SK-N-DZ (cell line): ENCODE measurements at regions not wholly inside any gene's neighbourhood (a gene's known extent, or its start where the extent isn't known, plus 50 kb on each side); places are given as distances from the start of the nearest gene placed in this dataset.

Experiments used
- DNase-seq: peaks from one replicate; pipeline ENCODE4 v3.0.0-alpha.2; 2015; ENCODE audit warnings: low spot score

DNA sequence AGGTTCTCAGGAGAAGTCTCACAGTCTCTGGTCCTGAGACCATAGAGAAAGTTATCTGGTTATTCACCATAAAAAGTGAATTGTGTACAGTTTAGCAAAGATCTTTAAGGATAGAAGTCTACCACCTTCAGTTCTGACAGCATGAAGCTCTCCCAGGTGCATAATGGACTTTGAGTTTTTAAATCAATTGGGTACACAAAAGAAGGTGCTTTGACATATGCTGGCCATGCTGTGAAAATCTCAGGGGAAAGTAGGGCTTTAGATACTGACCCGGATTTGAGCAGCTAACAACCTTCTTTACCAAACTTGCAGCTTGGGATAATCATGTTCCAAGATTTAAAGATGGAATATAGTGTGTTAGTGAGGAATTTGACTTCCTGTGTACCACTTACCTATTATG lies 264.2 kb downstream of the ZSWIM6 start:
- DNase-seq: no peak

DNA sequence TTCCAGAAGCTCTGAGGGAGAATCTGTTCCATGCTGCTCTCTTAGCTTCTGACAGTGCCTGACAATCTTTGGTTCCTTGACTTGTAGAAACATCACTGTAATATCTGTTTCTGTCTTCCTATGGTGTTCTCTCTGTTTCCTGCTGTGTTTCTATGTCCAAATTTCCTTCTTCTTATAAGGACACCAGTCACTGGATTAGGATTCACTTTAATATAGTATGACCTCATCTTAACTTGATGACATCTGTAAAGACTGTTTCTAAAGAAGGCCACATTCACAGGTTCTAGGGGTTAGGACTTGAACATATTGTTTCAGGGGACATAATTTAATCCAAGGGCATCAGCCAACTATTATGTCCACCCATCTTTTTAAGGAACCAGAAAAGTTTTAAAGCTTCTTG lies 265.6 kb downstream of the ZSWIM6 start:
- no peak for DNase-seq

DNA sequence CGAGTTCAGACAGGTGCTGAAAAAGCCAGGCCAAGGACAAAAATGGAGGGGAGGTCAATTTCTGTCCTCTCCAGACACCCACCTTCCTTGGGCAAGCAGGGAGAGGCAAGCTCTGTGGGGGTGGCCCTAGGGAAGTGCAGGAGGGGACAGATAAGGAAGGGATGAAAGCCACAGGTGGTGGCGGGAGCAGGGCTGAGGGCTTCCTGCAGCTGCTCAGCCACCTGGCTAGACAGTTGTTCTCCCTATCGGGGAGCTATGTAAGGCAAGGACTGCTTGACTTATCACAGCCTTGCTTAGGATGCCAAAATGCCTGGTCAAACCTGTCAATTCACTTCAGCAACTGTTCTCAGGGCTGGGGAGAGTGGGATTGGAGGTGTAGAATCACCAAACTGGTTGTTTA lies 266.1 kb downstream of the ZSWIM6 start:
- DNase-seq: no peak

DNA sequence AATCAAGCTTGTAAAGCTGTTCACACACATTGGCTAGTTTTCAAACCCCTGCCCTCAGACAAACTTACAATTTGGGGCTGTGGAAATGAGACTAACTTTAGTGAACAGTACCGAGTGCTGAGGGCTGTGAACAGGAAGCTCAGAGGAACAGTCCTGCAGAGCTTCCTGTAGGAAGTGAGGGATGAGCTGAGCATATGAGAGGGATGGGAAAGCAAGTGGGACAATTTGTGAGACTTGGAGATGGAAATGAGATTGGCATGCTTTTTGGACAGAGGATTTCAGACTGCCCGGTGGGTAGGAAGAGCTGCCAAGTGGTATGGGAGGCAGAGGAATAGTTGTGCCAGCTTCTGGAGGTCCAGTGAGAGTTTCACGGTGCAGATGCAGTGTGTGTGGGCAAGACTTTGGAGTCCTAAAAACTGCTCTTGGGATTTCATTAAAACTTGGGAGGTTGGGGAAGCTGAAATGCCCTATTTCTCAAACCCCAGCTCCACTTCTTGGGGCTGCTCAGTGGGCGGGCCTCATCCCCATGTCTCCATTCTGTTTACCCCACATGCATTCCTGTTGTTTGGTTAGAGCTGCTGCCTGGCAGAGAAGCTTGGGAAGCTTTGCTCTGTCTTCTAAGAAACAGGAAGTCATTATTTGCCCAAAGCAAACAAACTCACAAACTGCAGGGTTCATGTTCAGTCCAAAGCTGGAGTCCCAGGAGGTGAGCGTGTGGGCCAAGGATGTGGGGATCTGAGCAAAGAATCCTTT lies 267.5 kb downstream of the ZSWIM6 start:
- no peak for DNase-seq

DNA sequence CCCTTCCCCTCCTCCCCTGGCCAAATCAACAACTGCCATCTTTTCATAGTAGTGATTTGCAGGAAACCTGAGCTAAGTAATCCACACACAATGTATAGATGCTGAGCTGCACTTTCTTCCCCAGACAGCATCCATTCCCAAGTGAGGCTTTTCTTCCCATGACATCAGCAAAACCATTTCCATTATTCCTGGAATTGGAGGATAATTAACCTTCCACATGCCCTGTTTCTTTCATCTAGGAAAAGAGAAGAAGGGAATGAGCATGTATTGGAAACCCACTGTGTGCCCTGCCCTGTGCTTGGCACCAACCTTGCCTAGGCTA lies 268.0 kb downstream of the ZSWIM6 start:
- no peak for DNase-seq

DNA sequence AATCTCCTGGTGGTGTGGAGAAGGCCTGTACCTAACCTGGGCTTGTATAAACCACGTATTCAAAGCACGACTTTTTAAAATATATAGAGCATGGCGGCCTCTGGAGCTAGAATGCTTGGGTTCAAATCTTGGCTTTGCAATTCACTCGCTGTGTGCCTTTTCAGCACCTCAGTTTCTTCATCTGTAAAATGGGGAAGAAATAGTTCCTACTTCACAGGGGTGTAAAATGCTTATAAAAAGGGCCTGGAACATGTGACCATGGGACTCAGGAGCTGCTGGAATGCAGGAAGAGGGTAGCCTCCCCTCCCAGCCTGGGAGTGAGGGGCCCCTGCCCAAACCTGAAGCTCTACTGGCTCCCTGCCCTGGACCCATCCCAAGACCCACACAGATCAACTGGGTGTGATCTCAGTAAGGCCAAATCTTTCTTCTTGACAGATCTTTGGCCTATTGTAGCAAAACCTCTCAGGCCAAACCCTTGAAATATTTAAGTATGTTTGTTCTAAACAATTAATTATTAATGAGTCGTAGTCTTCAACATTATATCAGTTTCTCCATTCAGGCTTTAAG lies 269.0 kb downstream of the ZSWIM6 start:
- no peak for DNase-seq

DNA sequence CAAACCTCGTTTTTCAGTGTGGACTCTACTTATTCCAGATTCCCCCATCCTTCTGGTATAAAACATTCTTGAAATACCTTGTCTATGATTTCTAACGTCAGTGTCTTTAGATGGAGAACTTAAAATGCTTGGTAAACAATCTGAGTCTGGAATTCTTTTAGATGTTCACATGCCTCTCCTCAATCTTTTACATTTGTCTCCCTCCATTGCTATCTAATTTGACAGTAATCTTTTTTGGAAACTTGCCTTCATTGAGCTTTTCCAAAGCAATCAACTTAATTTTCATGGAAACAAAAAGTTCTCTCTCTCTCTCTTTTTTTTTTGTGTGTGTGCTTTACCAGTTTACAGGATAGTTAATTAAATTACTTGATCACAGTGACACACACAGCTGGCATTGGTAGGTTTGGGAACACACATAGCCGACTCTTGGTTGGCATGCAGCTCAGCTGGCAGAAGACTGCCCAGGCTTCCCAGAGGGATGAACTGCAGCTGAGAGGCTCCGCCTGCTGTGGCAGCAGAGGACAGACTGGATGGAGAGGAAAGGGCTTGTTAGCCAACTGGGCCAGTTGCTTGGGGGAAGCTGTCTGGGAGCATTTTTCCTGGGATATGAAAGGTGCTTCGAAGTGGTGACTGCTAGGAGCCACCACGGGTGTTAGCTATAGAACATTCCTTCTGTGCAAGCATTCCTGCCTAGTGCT lies 271.3 kb downstream of the ZSWIM6 start:
- peak; percentile 23 for DNase-seq

DNA sequence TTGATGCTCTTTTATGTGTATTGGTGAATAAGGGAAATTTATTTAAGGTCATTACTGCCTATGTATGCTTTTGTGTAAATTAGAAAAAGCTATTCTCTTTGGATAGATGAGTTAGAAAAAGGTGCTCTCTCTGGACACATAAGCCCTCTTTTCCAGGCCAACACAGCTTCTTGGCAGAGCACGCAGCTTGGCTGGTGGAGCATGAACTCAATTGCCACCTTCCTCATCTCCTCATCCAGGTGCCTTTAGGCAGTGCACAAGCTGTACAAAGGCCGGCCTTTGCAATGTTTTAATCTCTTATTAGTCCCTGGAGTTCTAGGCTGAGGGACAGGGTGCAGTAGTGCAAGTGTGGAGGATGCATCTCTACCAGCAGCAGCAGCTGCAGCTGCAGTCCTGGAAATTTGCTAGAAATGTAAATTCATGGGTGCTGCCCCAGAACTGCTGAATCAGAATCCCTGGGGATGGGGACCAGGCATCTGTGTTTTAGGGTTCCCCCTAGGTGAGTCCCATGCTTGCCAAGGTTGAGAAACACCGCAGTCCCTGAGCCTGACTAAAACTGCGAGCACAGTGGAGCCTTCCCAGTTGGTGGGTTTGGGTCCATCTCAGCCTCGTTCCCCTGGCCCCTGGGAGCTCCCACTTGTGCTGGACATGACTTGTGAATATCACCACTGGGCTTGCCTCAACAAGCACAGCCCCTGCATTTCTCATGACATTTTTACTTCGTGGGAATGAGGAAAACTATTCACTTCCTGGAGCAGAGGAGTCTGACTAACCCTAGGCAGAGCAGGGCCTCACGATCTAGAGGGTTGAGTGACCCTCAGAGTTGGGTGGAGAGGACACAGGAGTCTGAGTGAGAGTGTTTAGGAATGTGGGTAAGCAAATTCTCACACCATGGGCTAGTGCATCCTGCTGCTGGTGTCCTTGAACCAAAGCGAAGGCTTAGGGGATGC lies 272.3 kb downstream of the ZSWIM6 start:
- no peak for DNase-seq

DNA sequence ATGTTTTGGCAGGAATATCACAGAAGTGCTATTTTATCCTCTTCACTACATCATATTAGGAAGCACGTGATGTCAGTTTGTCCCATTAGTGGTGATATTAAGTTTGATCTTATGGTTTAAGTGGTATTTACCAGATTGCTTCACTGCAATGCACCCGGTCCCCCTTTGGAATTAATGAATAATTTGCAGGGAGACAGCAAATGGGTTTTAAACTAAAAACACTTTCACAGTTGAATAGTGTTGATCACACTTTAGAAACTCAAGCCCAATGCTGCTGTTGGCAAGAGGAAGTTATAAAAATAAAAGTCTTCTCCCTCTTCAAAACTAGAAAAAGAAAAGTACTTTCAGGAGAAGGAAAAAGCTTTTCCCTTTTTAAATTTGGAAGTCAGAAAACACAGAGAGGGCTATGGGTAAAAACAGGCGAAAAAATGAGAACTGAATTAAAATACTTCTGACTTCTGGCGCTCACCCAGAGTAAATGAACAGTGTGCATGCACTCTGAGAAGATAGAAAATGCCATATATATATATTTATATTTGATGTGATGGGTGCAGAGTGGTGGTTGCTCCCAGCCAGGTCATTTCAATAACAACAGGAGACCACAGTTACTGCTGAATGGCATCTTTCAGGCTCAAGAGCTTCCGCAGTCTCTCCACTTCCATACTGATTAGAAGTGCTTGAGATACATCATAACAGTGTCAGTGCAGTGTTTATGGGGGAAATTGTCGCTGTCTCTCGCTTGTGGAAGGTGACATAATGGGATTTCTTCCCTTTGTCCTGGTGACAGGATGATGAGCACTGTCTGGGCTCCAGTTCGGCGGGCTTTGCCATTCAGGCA lies 278.0 kb downstream of the ZSWIM6 start:
- no peak for DNase-seq

DNA sequence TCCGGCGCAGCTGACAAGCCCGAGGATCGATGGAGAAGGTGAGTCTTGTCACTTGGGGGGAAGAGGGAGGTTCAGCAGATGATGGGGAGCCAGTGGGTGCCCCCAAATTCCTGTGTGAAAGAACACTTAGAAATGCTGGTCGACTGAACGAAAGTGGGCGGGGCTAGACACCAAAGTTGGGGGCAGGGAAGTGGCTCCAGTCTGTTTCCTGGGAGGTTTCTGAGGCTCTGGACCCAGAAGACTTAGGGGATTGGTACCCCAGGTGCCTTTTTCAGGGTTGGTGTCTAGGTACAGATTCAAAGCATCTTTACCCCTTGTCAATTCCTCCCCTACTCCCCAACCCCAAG lies 278.6 kb downstream of the ZSWIM6 start:
- DNase-seq: no peak

DNA sequence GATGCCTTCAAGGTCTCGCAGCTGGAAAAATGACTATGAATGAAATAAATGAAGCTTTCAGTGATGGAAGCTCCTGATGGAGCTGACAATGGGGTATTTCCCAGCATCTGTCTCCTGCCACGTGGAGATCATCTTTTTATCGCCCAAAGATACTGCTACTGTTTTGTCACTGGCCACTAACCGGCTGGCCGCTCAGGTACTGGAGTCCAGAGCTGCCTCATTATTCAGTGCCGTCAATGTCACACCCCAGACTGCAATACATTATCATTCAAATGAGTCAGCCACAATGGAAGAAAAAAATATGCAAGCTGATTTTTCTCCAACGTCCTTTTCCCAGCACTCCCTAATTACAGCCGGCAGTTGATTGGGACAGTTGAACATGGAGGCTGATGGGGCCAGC lies 280.4 kb downstream of the ZSWIM6 start:
- no peak for DNase-seq

DNA sequence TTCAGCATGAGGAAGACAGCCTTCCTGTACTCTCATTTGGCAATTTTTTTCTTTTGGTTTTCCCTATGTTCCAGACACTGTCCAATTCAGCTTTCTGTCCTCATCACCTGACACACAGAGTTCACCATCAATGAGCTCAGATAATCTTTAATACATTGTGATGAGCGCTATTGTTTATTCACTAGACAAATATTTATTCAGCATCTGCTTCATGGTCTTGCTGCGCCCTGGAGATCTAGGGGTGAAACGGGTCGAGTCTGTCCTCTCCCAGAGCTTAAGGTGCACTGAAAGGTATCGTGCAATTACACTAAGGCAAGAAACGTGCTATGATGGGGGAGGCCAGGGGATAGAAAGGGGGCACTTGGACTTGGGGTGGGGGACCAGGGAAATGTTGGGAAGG lies 281.6 kb downstream of the ZSWIM6 start:
- DNase-seq: no peak

DNA sequence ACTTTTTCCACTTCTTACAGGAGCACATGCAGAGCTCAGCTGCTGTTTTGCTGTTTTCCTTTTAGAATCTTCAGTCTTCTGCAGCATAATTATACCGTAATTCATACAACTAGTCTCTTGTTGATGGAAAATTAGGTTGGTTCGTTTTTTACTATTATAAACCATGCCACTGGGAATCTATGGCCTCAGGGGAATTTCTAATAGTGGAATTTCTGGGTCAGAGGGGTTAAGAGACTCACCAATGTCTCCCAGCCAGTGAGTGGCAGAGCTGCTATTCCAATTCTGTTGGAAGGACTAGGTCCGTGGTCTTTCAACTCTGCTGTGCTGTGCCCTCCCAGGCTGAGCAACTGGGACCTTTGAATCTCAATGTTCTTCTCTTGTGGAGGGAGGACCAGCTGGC lies 282.5 kb downstream of the ZSWIM6 start:
- DNase-seq: no peak

DNA sequence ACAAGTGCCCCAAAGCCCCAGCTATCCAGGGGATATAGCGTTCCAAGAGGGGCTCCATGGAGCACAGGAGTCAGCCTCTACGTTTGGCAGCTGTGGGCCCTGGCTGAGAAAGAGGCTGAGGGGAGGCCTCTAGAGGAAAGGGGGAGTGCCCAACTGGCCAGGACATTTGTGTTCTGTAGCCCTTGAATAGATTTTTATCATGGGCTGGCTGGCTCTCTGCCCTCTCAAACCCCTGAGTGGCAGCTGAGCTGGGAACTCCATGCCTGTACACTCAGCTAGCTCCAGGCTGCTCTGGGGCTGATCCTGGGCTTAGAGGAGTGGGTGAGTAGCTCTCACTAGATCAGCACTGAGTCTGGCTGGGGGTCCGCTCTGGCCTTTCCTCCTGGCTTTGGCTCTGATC lies 285.0 kb downstream of the ZSWIM6 start:
- DNase-seq: no peak

DNA sequence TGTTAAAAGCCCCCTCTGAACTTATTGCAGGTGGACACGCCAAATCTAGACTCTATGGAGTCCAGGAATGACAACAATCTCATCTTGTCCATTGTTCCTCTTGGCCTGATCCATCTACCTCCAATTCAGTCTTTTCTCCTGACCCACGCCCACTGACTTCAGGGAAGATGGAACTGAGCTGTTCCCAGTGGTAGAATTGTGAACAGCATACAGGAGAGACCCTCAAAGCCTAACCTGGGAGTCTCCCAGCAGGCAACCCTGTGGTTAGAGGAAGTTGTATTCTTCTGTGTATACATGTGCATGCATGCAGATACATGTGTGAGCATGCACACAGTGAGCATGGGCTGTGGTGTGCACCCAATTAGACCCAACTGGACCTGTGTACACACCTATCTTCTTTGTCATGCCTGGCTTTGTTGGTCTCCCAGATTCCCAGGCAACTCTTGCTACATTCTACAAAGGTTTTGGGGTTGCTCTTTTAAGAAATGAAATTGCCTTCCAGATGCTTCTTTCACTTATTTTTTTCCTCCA lies 286.0 kb downstream of the ZSWIM6 start:
- no peak for DNase-seq

DNA sequence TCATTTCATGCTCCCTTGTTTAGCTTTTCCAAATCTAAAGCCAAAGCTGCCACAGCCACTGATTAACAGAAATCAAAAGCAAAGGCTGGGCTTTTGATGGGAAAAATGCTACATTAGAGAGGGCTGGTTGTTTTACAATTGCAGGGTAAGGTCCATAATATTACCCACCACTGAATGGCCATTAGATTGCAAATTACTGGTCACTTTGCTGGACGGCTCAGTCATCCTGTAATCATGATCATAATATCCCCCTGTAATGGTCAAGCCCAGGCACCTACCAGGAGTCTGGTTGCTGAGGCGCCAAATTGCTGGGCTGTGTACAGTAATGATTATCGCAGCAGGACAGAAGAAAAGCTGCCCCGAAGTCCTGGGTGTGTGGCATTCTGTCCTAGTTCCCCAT lies 286.5 kb downstream of the ZSWIM6 start:
- DNase-seq: no peak

DNA sequence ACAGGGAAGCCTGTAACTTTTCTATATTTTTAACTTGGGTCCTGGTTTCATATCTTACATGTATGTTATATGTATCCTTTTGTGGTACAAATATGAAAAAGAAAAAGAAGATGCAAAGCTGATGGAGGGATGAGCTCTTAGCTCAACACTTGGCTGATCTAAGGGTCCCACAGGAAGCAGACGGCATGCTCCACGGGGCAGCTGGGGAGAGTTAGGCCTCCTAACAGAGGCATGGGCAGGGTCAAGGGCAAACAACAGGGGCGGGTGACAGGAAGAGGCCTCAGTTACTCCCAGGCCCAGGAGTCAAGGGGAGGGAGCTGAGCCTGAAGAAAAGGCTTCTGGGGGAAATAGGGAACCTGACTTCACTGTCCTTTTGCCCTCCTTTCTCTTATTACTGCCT lies 287.2 kb downstream of the ZSWIM6 start:
- no peak for DNase-seq

DNA sequence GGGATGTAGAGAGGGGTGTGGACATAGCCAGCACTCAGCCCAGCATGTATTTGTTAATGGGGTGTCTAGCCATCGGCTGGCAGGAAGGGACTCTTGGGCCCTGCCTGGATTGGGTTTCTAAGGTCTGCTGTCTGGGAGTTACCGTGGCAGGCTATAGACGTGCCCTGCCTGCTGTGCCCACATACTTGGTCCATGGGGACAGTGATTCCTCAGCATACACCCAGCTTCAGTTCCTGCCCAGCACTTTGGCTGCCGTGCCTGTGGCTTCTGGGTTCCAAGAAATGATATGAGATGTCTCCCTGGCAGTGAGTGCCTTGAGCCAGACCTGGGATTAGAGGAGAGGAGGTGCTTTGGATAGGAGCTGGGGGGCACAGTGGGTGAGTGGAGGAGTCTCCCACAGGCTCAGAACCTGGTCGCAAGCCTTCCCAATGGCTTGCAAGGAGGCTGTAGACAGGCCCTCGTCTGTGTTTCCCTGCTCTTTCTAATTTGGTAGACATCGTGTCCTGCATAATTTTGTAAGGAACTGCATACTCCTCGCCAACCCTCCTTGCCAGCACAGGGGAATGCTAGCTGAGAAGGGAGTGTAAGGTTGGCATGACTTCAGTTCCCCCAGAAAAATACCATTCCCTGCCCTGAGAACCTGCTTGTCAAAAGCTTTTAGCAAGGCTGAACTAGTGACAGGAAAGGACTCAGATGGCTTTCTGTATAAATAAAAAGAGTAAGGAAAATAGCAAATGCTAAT lies 287.9 kb downstream of the ZSWIM6 start:
- DNase-seq: no peak

DNA sequence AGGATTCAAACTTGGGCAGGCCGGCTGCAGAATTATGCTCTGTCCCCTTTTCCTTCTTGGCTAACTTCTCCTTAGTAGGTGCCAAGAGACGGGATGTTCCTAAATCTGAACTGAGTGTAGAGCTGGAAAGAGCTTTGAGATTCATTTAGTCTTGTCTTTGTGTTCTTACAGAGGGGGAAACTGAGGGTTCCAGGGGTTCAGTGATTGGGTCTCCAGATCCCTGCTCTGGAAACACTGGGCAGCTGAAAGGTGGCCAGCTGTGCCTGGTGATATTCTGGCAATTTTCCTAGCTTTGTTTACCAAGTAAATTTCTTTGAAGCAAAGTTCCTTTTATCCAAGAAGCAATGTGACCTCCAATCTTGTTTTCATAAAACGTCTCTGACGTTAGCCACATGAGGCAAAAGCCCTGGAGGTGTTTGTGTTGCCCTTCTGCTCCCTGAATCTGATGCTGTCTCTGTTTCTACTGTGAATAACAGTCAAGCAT lies 288.7 kb downstream of the ZSWIM6 start:
- DNase-seq: no peak

DNA sequence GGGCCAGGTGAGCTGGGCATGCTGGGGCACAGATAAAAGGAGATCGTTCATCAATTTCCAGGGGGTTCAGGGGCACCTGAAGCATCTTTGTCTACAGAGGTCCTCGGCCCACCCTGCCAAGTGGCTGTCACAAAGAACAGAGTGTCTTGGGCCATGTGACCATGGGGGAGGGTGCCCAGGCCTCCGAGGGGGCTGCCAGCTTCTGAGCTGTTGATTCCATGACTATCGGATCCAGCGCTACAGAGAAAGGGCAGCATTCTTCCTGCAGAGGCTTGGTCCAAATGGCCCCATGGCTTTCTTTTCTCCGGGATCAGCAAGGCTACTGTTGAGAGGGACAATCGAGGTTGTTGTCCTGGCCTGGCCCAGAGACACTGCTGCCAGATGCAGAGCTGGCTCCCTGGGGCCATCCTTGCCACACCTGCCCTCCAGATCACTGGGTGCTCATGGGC lies 289.2 kb downstream of the ZSWIM6 start:
- DNase-seq: no peak
